CD14-positive monocyte (primary cell): ENCODE measurements at regions not wholly inside any gene's neighbourhood (a gene's known extent, or its start where the extent isn't known, plus 50 kb on each side); places are given as distances from the start of the nearest gene placed in this dataset.

ENCODE experiments used
- DNase-seq, 3 donors: peaks; one replicate each; pipeline ENCODE4 v3.0.0-alpha.2; 2011 to 2022
- H2AFZ ChIP-seq: 2 replicates; pipeline ENCODE4 v1.6.0; 2012; ENCODE audit warnings: mild to moderate bottlenecking, low read depth, low read length, inconsistent platforms; ENCODE audit not compliant: insufficient read depth, poor library complexity, severe bottlenecking
- H3K27ac ChIP-seq, 2 donors: 1 replicate in 1 of 2; 2 replicates in 1 of 2; pipeline ENCODE4 v1.5.1; 2012 to 2013; ENCODE audit warnings: low read length in 2 of 2, control low read depth in 1 of 2, inconsistent platforms in 1 of 2, low read depth in 1 of 2, mild to moderate bottlenecking in 1 of 2
- H3K27me3 ChIP-seq, 2 donors: one replicate each; pipeline versions ENCODE4 v1.6.0 to v1.6.1; 2011 to 2013; ENCODE audit warnings: low read length in 2 of 2; ENCODE audit not compliant: control insufficient read depth in 2 of 2, insufficient read depth in 2 of 2
- H3K36me3 ChIP-seq, 2 donors: replicated peaks in 1 of 2; 1 replicate in 1 of 2; 2 replicates in 1 of 2; pipeline versions ENCODE4 v1.5.1 to v1.6.1; 2012 to 2013; ENCODE audit warnings: low read length in 2 of 2, control low read depth in 1 of 2, inconsistent platforms in 1 of 2, mild to moderate bottlenecking in 1 of 2; ENCODE audit not compliant: insufficient read depth in 2 of 2, control insufficient read depth in 1 of 2
- H3K4me1 ChIP-seq, 2 donors: 1 replicate in 1 of 2; 2 replicates in 1 of 2; pipeline versions ENCODE4 v1.5.1 to v1.6.1; 2012 to 2013; ENCODE audit warnings: low read length in 2 of 2, control low read depth in 1 of 2, inconsistent platforms in 1 of 2, mild to moderate bottlenecking in 1 of 2, moderate library complexity in 1 of 2; ENCODE audit not compliant: insufficient read depth in 2 of 2, control insufficient read depth in 1 of 2
- H3K4me2 ChIP-seq: replicated peaks from 2 replicates; pipeline ENCODE3; 2012; ENCODE audit warnings: low read length, moderate library complexity, mild to moderate bottlenecking; ENCODE audit not compliant: poor library complexity, severe bottlenecking; ENCODE audit errors: extremely low read depth
- H3K4me3 ChIP-seq, 3 experiments: fragments of 200-600 bp in 1 of 3; sonication (generic) in 1 of 3; replicated peaks in 1 of 3; 1 replicate in 2 of 3; 2 replicates in 1 of 3; pipeline ENCODE4 v1.5.1; 2011 to 2013; ENCODE audit warnings: low read length in 3 of 3, mild to moderate bottlenecking in 3 of 3, control low read depth in 2 of 3, low read depth in 2 of 3, inconsistent platforms in 1 of 3, moderate library complexity in 1 of 3
- H3K79me2 ChIP-seq: 2 replicates; pipeline ENCODE4 v1.6.0; 2012; ENCODE audit warnings: mild to moderate bottlenecking, control low read depth, inconsistent platforms, low read length, moderate library complexity; ENCODE audit not compliant: insufficient read depth
- H3K9ac ChIP-seq: 2 replicates; pipeline ENCODE4 v1.6.0; 2017; ENCODE audit warnings: low read length, mild to moderate bottlenecking; ENCODE audit not compliant: insufficient read depth, poor library complexity, severe bottlenecking
- H3K9me3 ChIP-seq, 2 donors: replicated peaks in 1 of 2; 1 replicate in 1 of 2; 2 replicates in 1 of 2; pipeline versions ENCODE4 v1.5.1 to v1.6.1; 2012 to 2013; ENCODE audit warnings: low read length in 2 of 2, control low read depth in 1 of 2; ENCODE audit not compliant: control insufficient read depth in 1 of 2, insufficient read depth in 1 of 2
- H4K20me1 ChIP-seq: 2 replicates; pipeline ENCODE4 v1.6.0; 2012; ENCODE audit warnings: mild to moderate bottlenecking, low read length, control low read depth, moderate library complexity; ENCODE audit not compliant: insufficient read depth
- H3K27ac Mint-ChIP-seq, 7 donors: one replicate each; pipeline ENCODE4 v1.8.0; 2020; ENCODE audit warnings: mild to moderate bottlenecking in 7 of 7, mixed read lengths in 7 of 7, moderate library complexity in 6 of 7, inconsistent platforms in 2 of 7
- H3K27me3 Mint-ChIP-seq, 3 donors: one replicate each; pipeline ENCODE4 v1.8.0; 2021 to 2022; ENCODE audit warnings: low read depth in 3 of 3, mild to moderate bottlenecking in 3 of 3, mixed read lengths in 3 of 3, moderate library complexity in 3 of 3, inconsistent platforms in 1 of 3
- H3K36me3 Mint-ChIP-seq, 2 donors: one replicate each; pipeline ENCODE4 v1.8.0; 2020; ENCODE audit warnings: mixed read lengths in 2 of 2, inconsistent platforms in 1 of 2, mild to moderate bottlenecking in 1 of 2
- H3K4me1 Mint-ChIP-seq: one replicate; pipeline ENCODE4 v1.8.0; 2020; ENCODE audit warnings: mild to moderate bottlenecking, mixed read lengths
- H3K4me3 Mint-ChIP-seq, 2 donors: one replicate each; pipeline ENCODE4 v1.8.0; 2020; ENCODE audit warnings: mild to moderate bottlenecking in 2 of 2, mixed read lengths in 2 of 2, moderate library complexity in 1 of 2
- H3K9me3 Mint-ChIP-seq, 7 donors: one replicate each; pipeline ENCODE4 v1.8.0; 2020 to 2022; ENCODE audit warnings: mixed read lengths in 7 of 7, mild to moderate bottlenecking in 6 of 7, moderate library complexity in 6 of 7, inconsistent platforms in 2 of 7
- WGBS: methylation state at CpG from one replicate; pipeline ENCODE4 v1.1.5; 2013; ENCODE audit warnings: missing lambda C conversion rate; ENCODE audit not compliant: insufficient coverage; 5-methylcytosine and 5-hydroxymethylcytosine counted together
- intact Hi-C, 2 donors: fragments of 100-400 bp; cut with micrococcal nuclease; formaldehyde crosslinking; loops; one replicate each; pipeline versions ENCODE4 v1.15.0 to v1.15.1; 2023
- TF ChIP-seq, protein P1 (sequence below): fragments of 200-600 bp; IDR thresholded peaks from one replicate; pipeline ENCODE4 v1.8.0; 2022; ENCODE audit warnings: antibody characterized with exemption, mild to moderate bottlenecking

GRCh38 chr21:16913010-16913409 lies 599.8 kb upstream of the CXADR start:
- Histone ChIP-seq H3K9ac (no peak overlapping the region), H3K79me2 (no peaks in the 10 kb centered on the region), H3K36me3 (no peaks in the 10 kb centered on the region), H3K9me3 (peaks cover 0 to 5% of the 10 kb centered on the region in 2 donors), H2AFZ (no peak overlapping the region), H3K4me1 (no peaks in the 10 kb centered on the region), H3K27ac (no peak overlapping the region), H3K4me3 (no peak overlapping the region), H4K20me1 (no peaks in the 10 kb centered on the region), H3K4me2 (no peak overlapping the region), H3K27me3 (no peaks in the 10 kb centered on the region)
- Mint-ChIP-seq H3K9me3 (peaks cover 10 to 20% (median 16%) of the 10 kb centered on the region in 7 donors), H3K27me3 (peaks cover 0 to 1% (median 0%) of the 10 kb centered on the region in 3 donors), H3K4me3 (no peak overlapping the region), H3K4me1 (no peaks in the 10 kb centered on the region), H3K36me3 (no peaks in the 10 kb centered on the region), H3K27ac (no peak overlapping the region)
- DNase-seq, result no peak
- intact Hi-C loops, result no loop called here
- whole genome bisulfite sequencing, result 87% methylated on average over 2 of the region's 3 CpGs
- TF ChIP-seq, protein P1, sequence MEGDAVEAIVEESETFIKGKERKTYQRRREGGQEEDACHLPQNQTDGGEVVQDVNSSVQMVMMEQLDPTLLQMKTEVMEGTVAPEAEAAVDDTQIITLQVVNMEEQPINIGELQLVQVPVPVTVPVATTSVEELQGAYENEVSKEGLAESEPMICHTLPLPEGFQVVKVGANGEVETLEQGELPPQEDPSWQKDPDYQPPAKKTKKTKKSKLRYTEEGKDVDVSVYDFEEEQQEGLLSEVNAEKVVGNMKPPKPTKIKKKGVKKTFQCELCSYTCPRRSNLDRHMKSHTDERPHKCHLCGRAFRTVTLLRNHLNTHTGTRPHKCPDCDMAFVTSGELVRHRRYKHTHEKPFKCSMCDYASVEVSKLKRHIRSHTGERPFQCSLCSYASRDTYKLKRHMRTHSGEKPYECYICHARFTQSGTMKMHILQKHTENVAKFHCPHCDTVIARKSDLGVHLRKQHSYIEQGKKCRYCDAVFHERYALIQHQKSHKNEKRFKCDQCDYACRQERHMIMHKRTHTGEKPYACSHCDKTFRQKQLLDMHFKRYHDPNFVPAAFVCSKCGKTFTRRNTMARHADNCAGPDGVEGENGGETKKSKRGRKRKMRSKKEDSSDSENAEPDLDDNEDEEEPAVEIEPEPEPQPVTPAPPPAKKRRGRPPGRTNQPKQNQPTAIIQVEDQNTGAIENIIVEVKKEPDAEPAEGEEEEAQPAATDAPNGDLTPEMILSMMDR, result no peak

DNA sequence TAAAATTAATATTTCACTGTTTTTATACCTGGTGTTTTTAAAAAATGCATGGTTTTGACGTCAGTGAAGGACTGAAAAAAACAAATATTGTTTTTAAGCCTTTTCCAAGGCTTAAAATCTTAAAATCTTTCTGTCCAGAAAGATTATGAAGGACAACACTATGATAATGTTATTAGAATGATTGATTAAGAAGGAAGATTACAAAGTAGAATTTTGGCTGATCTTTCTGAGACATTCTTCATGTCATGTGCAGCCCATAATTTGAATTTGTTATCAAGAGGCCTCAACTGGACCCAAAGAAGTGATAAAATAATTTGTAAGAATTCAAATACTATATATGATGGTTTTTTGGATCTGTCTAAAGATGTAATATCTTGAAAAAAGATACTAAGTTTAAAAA lies 584.4 kb upstream of the CXADR start:
- DNase-seq, result no peak
- no peak overlapping the region for H3K4me3 Mint-ChIP-seq
- no CpG with 5 or more reads among the region's 1 CpG for WGBS

More for the DNA sequence above, 584.4 kb upstream of the CXADR start:
- Histone ChIP-seq H3K79me2 (no peaks in the 10 kb centered on the region), H3K9me3 (peaks cover 3 to 7% of the 10 kb centered on the region in 2 donors), H4K20me1 (no peaks in the 10 kb centered on the region), H2AFZ (no peak overlapping the region), H3K27me3 (no peaks in the 10 kb centered on the region), H3K36me3 (no peaks in the 10 kb centered on the region), H3K4me2 (no peak overlapping the region), H3K9ac (no peak overlapping the region), H3K4me1 (no peaks in the 10 kb centered on the region), H3K4me3 (no peak overlapping the region), H3K27ac (no peak overlapping the region)
- TF ChIP-seq, protein P1, result no peak
- intact Hi-C loops, result no loop called here
- Mint-ChIP-seq H3K4me1 (no peaks in the 10 kb centered on the region), H3K9me3 (peaks cover 0 to 7% (median 0%) of the 10 kb centered on the region in 7 donors), H3K27me3 (no peaks in the 10 kb centered on the region), H3K27ac (no peak overlapping the region), H3K36me3 (no peaks in the 10 kb centered on the region)
